ENCODE measurements at regions not wholly inside any gene's neighbourhood (a gene's known extent, or its start where the extent isn't known, plus 50 kb on each side); places are given as distances from the start of the nearest gene placed in this dataset.

DNA sequence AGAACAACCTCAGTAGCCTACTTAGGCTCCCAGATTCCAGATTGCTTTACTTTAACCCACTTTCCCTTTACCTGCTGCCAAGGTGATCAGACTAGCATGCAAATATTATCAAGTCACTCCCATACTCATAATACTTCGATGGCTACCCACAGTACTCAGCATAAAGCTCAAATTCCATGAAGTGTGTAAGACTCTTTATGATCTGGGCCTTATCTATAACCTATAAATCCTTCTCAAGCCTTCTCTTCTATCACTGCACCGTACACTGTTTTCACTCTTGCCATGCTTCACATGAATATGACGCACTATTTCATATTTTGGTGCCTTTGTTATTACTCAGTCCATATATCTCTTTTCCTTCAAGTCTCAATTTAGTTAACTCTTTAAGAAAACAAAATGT, 135.2 kb upstream of the TARS1 start:
- DNase-seq = no peak

GRCh38 chr5:33306758-33307157, 134.0 kb upstream of the TARS1 start:
- no peak for DNase-seq

DNA sequence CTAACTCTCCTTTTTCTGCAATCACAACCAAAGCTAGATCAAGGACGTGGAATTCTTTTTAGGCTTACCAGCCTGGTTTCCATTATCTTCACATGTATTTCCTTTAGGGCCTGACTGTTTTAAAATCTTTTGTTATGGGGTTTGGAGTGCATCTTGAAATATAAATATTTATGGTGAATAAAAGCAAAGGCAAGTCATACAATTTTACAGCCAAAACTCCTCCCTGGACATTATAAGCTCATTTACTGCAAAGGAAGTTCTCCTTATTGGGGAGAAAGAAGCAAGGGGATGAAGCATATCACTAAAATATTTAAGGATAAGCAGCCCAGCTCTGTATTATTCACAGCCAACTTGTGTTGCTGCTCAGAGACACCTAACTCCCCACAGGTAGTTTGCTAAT, 132.2 kb upstream of the TARS1 start:
- DNase-seq = no peak

DNA sequence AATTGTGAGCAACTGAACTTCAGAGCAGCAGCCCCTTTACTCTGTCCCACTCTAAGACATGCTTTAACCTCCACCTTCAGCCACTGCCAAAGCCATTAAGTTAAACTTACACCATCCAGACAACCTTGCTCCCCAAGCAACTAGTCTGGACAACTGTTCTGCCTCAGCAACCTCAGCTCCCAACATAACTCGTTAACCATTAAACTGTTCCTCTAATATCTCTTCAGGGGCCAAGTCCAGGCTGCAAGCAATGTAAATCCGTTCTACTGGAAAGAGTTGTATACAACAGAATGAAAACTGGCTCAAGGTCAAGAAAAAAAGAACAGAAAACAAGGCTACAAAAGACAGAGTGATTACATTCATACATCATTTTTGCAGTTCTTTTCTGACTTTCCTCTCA, 131.7 kb upstream of the TARS1 start:
- no peak for DNase-seq

GRCh38 chr5:33309536-33310345, 131.0 kb upstream of the TARS1 start:
- no peak for DNase-seq

DNA sequence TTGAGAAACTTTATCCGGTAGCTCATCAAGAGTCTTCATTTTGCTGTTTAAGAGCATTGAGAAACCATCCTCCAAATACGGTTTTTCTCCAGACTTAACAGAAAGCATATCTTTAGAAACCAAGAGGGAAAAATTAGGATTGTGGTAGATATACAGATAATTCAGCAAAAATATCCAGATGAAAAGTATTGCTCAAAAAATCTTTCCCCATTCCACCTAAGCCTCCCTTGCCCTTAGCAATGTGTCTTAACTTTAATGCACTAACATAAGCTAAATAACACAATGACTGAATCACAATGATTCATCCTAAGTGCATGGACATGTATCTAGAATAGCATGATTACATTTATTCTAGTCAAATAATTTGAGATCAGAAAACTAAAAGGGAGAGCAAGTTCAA, 130.3 kb upstream of the TARS1 start:
- DNase-seq = no peak

GRCh38 chr5:33311893-33312292, 128.9 kb upstream of the TARS1 start:
- no peak for DNase-seq

DNA sequence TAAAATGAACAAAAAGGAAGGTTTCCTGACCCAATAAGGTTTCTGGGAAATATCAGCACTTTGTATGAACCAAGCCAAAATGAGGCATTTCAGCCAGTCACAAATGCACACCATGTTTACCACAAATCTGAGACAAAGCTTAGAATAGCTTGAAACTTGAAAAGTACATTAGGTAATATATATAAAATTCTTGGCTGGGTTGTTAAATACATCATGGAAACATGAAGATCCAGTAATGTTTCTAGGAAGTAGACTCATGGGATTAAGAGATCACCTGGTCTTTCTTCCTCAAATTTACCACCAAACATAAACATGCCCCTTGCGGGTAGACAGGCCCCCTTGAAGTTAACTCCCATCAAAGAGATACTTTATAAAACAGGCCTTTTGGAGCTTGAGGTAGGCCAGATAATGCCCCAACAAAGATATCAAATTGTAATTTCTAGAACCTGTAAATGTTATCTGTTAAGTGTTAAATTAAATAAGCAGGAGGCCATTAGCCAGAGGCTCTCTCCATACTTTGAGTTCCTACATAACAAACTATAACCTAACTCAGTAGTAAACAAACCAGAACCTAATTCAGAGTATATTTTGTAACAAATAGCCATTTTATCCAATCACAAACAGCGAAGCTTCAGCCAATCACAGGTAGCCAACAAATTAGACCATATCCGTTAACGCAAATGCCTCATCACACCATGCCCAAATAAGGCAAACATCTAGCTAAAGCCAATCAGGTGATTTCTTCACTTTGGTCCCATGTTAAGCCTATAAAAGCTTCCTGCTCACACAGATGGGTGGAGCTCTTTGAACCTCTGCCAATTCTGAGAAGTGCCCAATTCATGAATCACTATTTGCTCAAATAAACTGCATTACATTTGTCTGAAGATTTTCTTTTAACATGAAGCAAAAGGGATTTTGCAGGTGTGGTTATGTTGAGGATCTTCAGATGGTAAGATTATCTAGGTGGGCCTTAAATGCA, 127.9 kb upstream of the TARS1 start:
- peak; percentile 9 for DNase-seq

DNA sequence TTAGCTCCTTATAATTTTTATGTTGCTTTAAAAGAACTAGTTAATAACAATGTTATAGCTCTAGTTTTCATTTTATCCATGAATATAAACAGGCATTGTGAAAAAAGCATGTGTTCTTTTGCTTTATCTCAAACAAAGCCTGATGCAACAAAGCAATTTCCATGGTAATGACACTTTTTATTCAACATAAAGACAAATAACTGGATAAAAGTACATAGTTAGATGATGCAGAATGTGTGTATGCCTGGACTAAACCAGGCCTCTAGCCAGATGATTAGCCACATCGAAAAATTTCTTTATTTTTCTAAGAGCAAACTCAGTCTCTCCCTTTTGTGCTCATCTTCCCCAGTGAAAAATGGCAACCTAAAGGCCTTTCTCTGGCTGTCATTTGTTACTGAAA, 125.6 kb upstream of the TARS1 start:
- DNase-seq = no peak

- no peak for DNase-seq
These were observed 124.0 kb upstream of the TARS1 start for GRCh38 chr5:33316773-33317172.

GRCh38 chr5:33317271-33317670, 123.5 kb upstream of the TARS1 start:
- no peak for DNase-seq

- no peak for DNase-seq
These were observed 121.6 kb upstream of the TARS1 start for GRCh38 chr5:33319151-33319550.

- DNase-seq = no peak
These were observed 120.9 kb upstream of the TARS1 start for GRCh38 chr5:33319841-33320240.

GRCh38 chr5:33321026-33321425, 119.7 kb upstream of the TARS1 start:
- DNase-seq = no peak

DNA sequence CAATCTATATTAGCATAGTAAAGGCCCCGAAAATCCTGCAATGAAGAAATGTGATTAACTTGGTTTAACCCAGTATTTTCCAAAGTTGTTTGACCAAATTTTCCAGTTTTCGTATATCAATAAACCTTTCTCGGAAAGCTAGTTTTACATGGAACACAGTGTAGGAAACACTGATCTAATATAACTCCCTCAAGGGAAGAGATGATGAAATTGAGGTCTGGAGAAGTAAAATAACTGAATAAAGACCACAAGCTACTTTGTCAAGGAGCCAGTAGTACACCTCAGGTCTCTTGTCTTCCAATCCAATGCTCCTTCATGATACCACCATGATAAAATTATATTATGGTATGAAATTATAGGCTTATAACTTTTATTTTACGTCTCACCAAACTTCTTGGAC, 118.1 kb upstream of the TARS1 start:
- DNase-seq = no peak

DNA sequence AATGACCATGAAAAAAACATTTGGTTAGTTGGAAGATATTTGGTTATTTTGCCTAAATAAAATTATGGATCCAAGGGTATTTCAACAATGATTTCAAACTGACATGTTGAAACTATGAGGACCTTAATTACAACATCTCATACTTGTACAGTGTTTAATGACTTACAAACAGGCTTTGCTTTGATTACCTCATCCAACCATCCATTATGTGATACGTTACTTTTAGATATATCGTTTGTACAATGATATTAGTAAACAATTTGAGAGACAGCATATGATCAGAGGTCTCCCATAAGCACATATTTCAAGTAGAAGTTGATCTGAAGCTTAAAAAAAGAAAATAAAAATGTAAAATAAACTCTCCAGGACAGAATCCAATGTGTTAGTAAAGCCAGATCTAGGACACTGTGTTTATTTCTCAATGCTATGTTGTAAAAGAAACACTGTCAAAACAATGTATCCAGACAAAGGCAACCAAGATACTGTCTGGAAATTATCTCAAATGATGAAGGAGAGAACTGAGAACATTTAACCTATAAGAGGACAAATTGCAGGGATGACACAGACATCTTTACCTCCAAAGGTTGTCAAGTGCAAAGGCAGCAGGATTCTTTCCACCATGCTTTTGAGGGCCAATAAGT, 116.0 kb upstream of the TARS1 start:
- DNase-seq = no peak

DNA sequence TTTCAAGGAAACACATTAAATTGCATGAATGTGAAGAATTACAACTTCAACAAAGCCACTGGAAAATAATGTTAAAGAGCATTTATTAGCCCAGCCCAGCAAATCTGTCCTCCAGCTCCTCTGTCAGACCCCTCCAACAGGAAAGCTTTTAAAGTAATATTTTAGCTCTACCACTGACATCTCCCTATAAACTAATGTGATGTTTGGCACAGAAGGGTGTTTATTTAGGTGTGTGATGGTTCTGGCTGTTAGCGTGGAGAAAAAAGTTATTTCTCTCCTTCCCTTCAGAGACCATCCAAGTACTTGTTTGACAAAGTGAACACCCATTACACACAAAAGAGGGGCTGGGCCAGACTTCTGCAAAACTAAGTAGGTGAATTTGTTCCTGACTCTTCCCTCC, 111.9 kb upstream of the TARS1 start:
- no peak for DNase-seq

DNA sequence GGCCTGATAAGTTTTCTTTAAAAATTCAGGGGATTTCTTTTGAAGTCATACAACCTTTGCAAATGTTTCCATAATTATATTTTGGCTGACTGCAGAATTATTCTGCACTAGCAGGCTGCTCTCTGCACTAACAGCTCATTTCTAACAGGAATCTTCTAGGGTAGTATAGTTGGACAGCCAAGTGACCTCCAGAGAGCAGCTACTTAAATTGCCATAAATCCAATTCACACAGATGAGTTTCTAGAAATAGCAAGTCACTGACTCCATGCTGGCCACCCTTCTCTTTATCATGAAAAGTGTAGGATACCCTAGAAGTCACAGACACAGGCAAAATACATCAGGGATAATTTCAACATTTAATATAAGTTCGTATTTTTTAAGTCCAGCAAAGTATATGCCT, 110.9 kb upstream of the TARS1 start:
- no peak for DNase-seq

DNA sequence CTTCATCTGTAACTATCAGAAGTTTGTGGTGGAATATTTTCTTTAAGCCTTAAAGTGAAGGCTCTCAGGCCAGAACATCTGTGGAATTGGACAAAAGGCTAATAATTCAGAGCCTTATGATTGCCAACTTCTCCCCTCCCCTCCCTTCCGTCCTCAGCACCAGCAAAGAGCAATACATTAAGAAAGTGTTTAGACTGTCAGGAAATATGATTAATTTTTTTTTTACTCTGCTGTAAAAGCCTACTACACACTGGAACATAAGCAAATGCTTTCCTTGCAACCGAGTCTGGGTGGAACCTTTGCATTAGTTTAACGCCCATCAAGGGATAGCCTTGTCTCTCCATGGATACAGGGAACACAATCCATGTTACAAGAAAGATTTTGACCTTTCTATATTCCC, 110.3 kb upstream of the TARS1 start:
- DNase-seq = no peak

- no peak for DNase-seq
These were observed 109.8 kb upstream of the TARS1 start for GRCh38 chr5:33330992-33331391.

- no peak for DNase-seq
These were observed 108.0 kb upstream of the TARS1 start for GRCh38 chr5:33332804-33333203.

GRCh38 chr5:33334829-33335228, 105.9 kb upstream of the TARS1 start:
- no peak for DNase-seq

- DNase-seq = no peak
These were observed 103.7 kb upstream of the TARS1 start for GRCh38 chr5:33336891-33337636.
